HG02571 (cell line): ENCODE measurements at regions not wholly inside any gene's neighbourhood (a gene's known extent, or its start where the extent isn't known, plus 50 kb on each side); places are given as distances from the start of the nearest gene placed in this dataset.

ENCODE experiments used
- ATAC-seq: cut with Tn5 transposase; IDR thresholded peaks from one replicate; pipeline ENCODE4 v1.9.1; 2021; ENCODE audit warnings: mild to moderate bottlenecking, moderate library complexity; ENCODE audit not compliant: unreplicated experiment

DNA sequence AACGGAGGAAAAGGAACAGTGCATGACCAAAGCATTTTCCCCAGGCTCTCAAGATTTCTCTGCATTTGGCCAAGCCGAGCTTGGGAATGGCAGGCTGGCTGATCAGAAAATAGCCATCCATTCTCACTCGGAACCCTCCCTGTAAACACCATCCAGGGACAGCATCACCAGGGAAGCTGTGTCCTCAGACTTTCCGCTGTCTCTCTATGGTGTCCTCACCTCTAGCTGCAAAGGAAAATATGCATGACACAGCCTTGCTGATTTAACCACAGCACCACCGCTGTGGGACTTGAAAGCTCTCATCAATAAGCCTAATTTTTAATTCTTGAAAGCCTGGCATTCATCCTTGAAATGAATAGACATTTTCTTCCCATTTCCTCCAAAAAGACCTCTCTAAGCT is 311.7 kb downstream of the EIPR1 start:
- no peak for ATAC-seq

GRCh38 chr2:3062476-3063260 is 314.9 kb downstream of the EIPR1 start:
- no peak for ATAC-seq

DNA sequence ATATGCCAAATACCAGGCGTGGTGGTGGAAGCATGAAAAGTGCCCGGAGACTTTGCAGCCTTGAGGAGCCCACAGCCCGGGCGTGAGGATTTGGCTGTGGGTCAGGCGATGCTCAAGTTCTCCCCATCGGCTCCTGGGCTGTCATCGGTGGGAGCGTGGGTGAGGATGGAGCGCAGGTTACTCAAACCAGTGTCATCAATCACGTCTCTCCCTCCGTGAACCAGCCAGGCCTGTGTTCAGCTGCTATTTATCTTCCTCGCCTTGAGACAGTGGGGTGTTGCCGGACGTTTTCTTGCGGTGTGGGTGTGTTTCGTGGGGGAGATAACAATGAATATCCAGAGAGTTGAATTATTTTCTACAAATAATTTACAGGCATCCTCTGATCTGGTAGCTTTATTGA is 317.6 kb downstream of the EIPR1 start:
- no peak for ATAC-seq

DNA sequence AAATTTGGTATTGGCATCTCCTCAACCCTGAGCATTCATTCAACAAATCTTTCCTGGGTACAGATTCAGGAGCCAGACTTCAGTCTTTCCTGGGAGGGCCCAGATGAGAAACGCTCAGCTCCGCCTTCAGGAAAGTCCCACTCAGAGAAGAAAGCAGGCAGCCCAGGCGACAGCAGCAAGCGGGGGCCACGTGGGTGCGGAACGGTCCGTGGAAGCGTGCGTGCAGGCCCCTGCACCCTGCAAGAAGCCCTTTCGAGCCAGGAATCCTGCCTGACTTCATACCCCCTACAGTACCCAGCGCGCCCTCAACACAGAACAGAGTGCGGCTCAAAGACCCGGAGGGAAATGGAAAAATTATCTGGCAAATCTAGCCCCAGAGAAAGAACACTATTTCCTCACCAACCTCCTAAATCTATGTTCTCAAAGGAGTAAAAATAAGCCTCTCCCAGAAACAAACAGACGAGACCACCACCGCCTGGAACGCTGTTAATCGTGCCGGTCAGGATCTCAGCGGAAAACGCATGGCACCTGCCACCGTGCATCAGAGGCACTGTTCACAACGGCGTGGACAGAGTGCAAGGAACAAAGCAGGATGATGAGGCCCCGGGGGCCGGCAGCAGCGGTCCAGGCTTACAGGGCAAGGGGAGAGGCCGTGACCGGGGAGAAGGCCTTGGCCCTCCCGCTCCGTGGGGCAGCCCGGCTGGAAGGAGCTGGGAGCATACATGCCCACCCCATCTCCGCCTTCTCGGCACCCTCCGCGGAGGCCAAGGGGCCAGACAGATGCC is 318.3 kb downstream of the EIPR1 start:
- no peak for ATAC-seq

DNA sequence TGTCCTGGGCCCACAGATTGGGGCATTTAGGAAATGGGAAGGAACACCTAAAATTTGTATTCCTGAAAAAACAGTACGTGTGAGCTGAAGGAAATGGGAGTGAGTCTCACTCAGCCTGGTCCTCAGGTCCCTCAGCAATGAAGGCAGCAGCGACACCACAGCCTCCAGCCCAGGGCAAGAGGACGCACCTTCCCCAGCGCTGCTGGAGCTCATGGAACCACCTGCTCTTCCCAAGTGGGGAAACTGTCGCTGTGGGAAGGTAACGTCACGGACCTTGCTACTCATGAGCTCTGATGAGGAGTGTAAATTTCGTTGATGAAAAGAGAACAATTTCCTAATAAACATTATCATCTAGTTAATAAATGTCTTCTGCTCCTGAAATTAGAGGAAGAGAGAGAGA is 323.6 kb downstream of the EIPR1 start:
- ATAC-seq: no peak

GRCh38 chr2:3051266-3051665 is 326.4 kb downstream of the EIPR1 start:
- ATAC-seq: no peak

DNA sequence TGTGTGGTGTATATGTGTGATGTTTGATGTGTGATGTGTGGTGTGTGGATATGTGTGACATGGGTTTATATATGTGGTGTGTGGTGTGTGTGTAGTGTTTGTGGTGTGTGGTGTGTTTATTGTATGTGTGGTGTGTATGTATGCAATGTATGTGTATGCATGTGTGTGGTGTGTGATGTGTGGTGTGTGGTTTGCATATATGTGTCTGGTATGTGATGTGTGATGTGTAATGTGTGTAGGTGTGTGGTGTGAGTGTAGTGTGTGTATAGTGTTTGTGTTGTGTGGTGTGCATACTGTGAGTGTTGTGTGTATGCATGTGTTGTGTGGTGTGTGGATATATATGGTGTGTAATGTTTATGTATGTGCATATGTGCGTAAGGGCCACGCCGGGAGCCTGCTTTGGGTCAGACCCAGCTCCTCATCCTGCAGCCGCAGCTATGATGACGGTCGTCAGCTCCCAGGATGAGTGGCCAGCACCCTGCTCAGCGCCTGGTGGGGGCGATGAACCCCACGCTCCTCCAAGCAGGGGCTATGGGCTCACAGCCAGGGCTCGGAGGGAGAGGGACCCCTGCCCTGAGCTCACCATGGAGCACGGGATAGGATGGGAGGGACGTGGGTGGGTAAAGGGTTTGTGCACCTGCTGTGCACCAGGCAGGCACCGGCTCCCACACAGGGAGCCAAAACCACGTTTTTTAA is 331.3 kb downstream of the EIPR1 start:
- no peak for ATAC-seq

- ATAC-seq: no peak
These were observed 332.2 kb downstream of the EIPR1 start for GRCh38 chr2:3045318-3045921.

GRCh38 chr2:3044587-3045317 is 332.9 kb downstream of the EIPR1 start:
- ATAC-seq: no peak

GRCh38 chr2:3043726-3044125 is 333.9 kb downstream of the EIPR1 start:
- no peak for ATAC-seq

DNA sequence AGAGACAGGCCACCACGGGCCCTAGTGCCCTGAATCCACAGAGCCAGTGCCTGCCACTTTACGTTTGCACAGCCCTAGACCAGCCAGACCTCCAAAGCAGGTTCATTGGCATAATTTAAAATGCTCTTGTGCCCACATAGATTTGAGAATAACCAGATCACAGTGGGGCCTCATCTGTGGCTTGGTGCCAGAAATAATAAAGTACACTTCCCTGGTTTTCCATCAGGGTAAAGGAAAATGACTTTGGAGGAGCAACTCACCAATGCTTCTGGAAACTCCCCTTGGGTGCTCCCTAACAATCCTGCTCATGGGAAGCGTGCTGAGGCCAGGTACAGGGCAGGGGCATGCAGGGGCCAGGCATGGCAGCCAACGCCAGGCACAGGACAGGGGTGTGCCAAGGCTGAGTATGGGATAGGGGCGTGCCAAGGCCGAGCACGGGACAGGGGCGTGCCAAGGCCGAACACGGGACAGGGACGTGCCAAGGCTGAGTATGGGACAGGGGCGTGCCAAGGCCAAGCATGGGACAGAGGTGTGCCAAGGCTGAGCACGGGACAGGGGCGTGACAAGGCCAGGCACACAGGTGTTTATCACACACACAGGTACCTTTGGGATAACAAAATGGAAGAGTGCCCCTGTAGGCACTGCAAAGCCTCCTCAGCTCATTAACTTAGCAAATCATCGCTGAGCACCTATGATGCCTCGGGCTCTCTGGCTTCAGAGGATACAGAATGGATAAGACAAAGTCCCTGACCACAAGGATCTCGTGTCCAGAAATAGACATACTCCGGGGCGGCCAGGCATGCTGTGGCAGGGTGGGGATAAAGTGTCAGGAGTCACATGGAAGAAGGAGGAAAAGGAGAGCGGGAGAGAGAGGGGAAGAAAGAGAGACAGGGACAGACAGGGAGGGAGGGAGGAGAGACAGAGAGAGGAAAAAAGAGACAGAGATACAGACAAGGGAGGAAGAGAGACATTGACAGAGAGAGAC is 334.7 kb downstream of the EIPR1 start:
- ATAC-seq: no peak

DNA sequence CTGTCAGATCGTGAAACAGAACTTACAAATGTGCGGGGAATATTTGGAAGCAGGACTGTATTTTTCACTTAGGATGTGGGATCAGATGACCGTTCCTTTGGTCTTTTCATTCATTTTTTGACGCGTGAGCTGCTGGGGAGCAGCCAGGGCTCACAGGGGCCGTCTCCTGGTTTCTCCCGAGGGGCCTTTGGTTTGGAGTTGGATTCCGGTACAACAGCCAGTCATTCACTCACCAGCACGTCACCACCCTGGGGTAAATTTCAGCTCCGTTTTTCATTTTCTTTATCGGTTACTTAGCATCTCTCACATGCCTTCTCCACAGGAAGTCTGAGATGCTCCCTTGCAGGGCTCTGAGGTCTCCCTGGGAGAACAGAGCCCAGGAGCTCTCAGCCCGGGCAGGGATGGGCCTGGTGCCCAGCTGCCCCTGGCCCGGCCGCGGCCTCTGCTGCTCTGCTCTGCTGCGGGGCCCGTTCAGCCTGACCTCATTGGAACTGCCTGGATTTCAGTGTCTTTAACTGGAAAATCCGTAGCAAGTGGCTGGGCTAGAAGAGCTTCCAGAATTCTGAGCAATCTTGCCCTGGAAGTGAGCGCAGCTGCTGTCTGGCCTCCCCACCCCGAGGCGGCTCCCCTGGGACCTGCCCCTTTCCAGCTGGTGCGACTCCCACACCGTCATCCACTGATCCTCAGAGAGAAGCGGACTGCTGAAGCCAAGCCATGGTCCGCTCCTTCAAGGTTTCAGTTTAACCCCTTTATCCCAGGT is 335.6 kb downstream of the EIPR1 start:
- no peak for ATAC-seq

DNA sequence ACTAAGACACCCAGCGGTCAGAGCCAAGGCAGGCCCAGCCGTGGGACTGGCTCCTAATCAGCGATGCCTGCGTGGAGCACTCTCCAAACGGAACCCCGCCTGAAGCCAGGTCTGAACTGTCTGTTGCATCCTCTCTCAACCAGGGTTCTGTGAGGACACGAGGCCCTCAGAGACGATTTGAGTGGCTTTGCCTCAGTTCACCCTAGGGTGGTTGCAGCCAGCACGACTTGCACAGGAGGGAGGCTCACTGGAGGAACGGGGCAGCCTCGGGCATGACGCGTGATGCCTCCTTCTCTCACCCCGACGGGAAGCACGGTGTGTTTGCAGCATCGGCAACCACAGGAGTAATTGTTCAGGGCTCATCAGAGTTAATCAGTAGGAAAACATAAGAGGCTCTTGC is 336.4 kb downstream of the EIPR1 start:
- no peak for ATAC-seq

GRCh38 chr2:3040496-3041140 is 337.0 kb downstream of the EIPR1 start:
- no peak for ATAC-seq

GRCh38 chr2:3040066-3040428 is 337.6 kb downstream of the EIPR1 start:
- no peak for ATAC-seq

DNA sequence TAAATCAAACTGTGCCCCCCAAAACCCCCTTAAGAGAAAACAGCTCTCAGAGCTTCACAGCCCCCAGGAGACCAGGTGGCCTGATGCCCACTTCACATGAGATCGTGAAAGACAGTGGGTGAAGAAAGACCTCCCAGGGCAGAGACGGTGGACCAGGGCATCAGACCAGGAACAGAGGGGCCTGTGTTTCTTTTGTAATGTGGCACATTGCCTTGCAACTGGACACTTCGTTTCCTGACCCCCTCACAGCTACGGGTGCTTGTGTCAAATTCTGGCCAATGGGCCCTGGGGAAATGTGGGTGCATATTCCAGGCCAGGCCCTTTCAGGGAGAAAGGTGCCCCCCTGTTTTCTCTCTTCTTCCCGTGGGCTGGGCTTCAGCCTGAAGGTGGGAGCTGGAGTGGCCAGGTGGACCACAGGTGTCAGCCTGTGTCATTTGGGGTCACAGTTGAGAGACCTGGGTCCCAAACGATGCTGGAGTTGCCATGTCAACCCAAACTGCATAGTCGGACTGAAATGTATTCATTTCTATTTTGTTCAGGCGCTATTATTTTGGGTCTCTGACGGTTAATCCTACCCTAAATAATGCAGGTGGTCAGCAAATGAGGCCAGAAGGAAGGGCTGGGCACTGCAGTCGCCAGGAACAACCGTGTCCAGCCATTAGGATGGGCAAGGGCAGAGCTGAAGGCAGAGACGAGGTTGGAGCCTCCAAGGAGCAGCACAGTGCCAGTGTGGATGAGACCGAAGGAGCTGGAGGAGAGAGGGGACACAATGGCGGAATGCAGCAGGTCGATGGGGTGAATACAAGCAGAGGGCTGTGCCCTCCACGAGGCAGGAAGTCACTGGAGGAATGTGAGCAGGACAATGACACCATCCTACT is 338.2 kb downstream of the EIPR1 start:
- no peak for ATAC-seq

GRCh38 chr2:3038636-3039035 is 339.0 kb downstream of the EIPR1 start:
- ATAC-seq: no peak
